Heart right ventricle (tissue), 16 donors: ENCODE measurements at regions not wholly inside any gene's neighbourhood (a gene's known extent, or its start where the extent isn't known, plus 50 kb on each side); places are given as distances from the start of the nearest gene placed in this dataset.

Experiments
- ATAC-seq, 8 donors: fragments of 200-7000 bp; cut with Tn5 transposase; one replicate each; pipeline ENCODE4 v1.9.1; 2020; ENCODE audit warnings: mild to moderate bottlenecking in 8 of 8, moderate library complexity in 8 of 8, moderate number of reproducible peaks in 1 of 8
- DNase-seq, 2 donors: peaks; one replicate each; pipeline ENCODE4 v3.0.0-alpha.2; 2020
- H3K27ac ChIP-seq, 10 donors: fragments of 200-600 bp; sonication (generic) in 2 of 10; one replicate each; pipeline versions ENCODE4 v1.5.0 to v1.8.0; 2020 to 2022; ENCODE audit warnings: mild to moderate bottlenecking in 3 of 10
- H3K27me3 ChIP-seq, 7 donors: fragments of 200-600 bp; one replicate each; pipeline ENCODE4 v1.8.0; 2021 to 2022; ENCODE audit warnings: mild to moderate bottlenecking in 2 of 7
- H3K36me3 ChIP-seq, 9 donors: fragments of 200-600 bp; sonication (generic) in 1 of 9; one replicate each; pipeline versions ENCODE4 v1.5.0 to v1.8.0; 2020 to 2022; ENCODE audit warnings: mild to moderate bottlenecking in 2 of 9
- H3K4me1 ChIP-seq, 9 donors: fragments of 200-600 bp; sonication (generic) in 1 of 9; one replicate each; pipeline versions ENCODE4 v1.5.0 to v1.8.0; 2020 to 2022; ENCODE audit warnings: mild to moderate bottlenecking in 4 of 9
- H3K4me3 ChIP-seq, 10 donors: fragments of 200-600 bp; sonication (generic) in 2 of 10; one replicate each; pipeline versions ENCODE4 v1.5.0 to v1.8.0; 2020 to 2022; ENCODE audit warnings: mild to moderate bottlenecking in 7 of 10, moderate library complexity in 2 of 10
- H3K9me3 ChIP-seq, 11 donors: fragments of 200-600 bp in 10 of 11; sonication (generic) in 2 of 11; one replicate each; pipeline versions ENCODE4 v1.5.0 to v1.8.0; 2013 to 2022; ENCODE audit warnings: mild to moderate bottlenecking in 2 of 11, control low read depth in 1 of 11, moderate library complexity in 1 of 11
- CTCF ChIP-seq, 9 donors: fragments of 200-600 bp; sonication (generic) in 2 of 9; IDR thresholded peaks; one replicate each; pipeline versions ENCODE4 v1.5.0 to v1.8.0; 2021 to 2022; ENCODE audit warnings: antibody characterized with exemption in 9 of 9, mild to moderate bottlenecking in 5 of 9, moderate library complexity in 1 of 9
- WGBS, 2 donors: extraction: QIAGEN DNeasy Blood & Tissue Kit; methylation state at CpG; one replicate each; pipeline ENCODE4 v1.1.7; 2013; ENCODE audit warnings: inconsistent platforms in 1 of 2; 5-methylcytosine and 5-hydroxymethylcytosine counted together
- intact Hi-C, 10 donors: fragments of 100-400 bp; cut with DNase I; formaldehyde crosslinking; loops; one replicate each; pipeline versions ENCODE4 v1.11.1 to v1.14.2; 2022
- donor health status: Arrhythmogenic right ventricular cardiomyopathy.
- donor health status: ischemic (EF 13 %, LVEDD 7.1; RV severe dilation, severe dysfunction).
- donor health status: healthy with polysubstance abuse.
- donor health status: DM: no; HTN: yes; CAD: no.
- donor health status: DM: no; HTN: no; CAD: no.
- donor health status: ischemic (EF 25% LVEDD 6.9; RV normal size, moderate dysfunction).
- donor health status: ischemic (EF 25% LVEDD 5.7; RV mildly dilated, moderate dysfunction).
- donor health status: healthy.
- donor health status: DM: yes; HTN: yes; CAD: no.
- donor health status: Ischemic cardiomyopathy.
- donor health status: ischemic (EF 35%, LVEDD 5.7; RV mildly dilated, moderate dysfunction).
- donor health status: nonischemic (EF 11% LVEDD 7.7; RV severe dilation, severe dysfunction).
- donor health status: DM: yes; HTN: yes; CAD: no.
- donor health status: PGD.
- donor health status: ischemic (EF 29% LVEDD 5.4; RV normal size, mild dysfunction).
- donor health status: nonischemic (EF 23%, LVEDD 6.1; RV moderate dilation, normal function).

- intact Hi-C loops, result no loop called here
- H3K27me3 ChIP-seq, result peaks cover 0 to 17% (median 6%) of the 10 kb centered on the region in 7 donors
- ATAC-seq, result no peak
- H3K4me1 ChIP-seq, result peaks cover 0 to 11% (median 0%) of the 10 kb centered on the region in 9 donors
- H3K36me3 ChIP-seq, result no peaks in the 10 kb centered on the region
- H3K4me3 ChIP-seq, result no peak overlapping the region
- no peak for TF ChIP-seq CTCF (IDR thresholded peaks at IDR 0.05)
- 64 to 76% methylated on average over 2 of the region's 2 CpGs for WGBS, 2 donors
- H3K9me3 ChIP-seq, result no peaks in the 10 kb centered on the region
- H3K27ac ChIP-seq, result no peak overlapping the region
- DNase-seq, result no peak
Measured at GRCh38 chr5:169354921-169355320, 54.0 kb upstream of the SLIT3 start.

GRCh38 chr5:169354263-169354662 is 53.3 kb upstream of the SLIT3 start:
- Histone ChIP-seq H3K36me3 (no peaks in the 10 kb centered on the region), H3K4me3 (no peak overlapping the region), H3K27me3 (peaks cover 0 to 13% (median 6%) of the 10 kb centered on the region in 7 donors), H3K27ac (no peak overlapping the region), H3K4me1 (peaks cover 0 to 11% (median 0%) of the 10 kb centered on the region in 9 donors), H3K9me3 (no peaks in the 10 kb centered on the region)
- no peak for TF ChIP-seq CTCF (IDR thresholded peaks at IDR 0.05)
- intact Hi-C loops, result no loop called here
- ATAC-seq (no peak), DNase-seq (no peak)
- WGBS, 2 donors, result 64 to 79% methylated on average over 1 of the region's 1 CpG

GRCh38 chr5:169352901-169353300 is 52.0 kb upstream of the SLIT3 start:
- no peak for TF ChIP-seq CTCF (IDR thresholded peaks at IDR 0.05)
- intact Hi-C loops, result no loop called here

GRCh38 chr5:169351721-169352120 is 50.8 kb upstream of the SLIT3 start:
- Histone ChIP-seq H3K27me3 (peaks cover 0 to 23% (median 17%) of the 10 kb centered on the region in 7 donors), H3K9me3 (no peaks in the 10 kb centered on the region), H3K4me1 (peaks cover 0 to 11% (median 0%) of the 10 kb centered on the region in 9 donors), H3K27ac (no peak overlapping the region), H3K36me3 (no peaks in the 10 kb centered on the region), H3K4me3 (no peak overlapping the region)
- no peak for TF ChIP-seq CTCF (IDR thresholded peaks at IDR 0.05)
- WGBS, 2 donors, result 71 to 78% methylated on average over 3 of the region's 3 CpGs
- ATAC-seq, result no peak
- intact Hi-C loops, result no loop called here
- DNase-seq, result no peak

More at GRCh38 chr5:169352901-169353300, 52.0 kb upstream of the SLIT3 start:
- no peak overlapping the region for H3K4me3 ChIP-seq
- peaks cover 0 to 19% (median 11%) of the 10 kb centered on the region in 7 donors for H3K27me3 ChIP-seq
- H3K4me1 ChIP-seq, result peaks cover 0 to 11% (median 0%) of the 10 kb centered on the region in 9 donors
- 85 to 86% methylated on average over 7 of the region's 7 CpGs for WGBS, 2 donors
- H3K27ac ChIP-seq, result no peak overlapping the region
- no peaks in the 10 kb centered on the region for H3K9me3 ChIP-seq
- no peaks in the 10 kb centered on the region for H3K36me3 ChIP-seq
- DNase-seq, result no peak
- no peak for ATAC-seq
